ENCODE measurements at regions not wholly inside any gene's neighbourhood (a gene's known extent, or its start where the extent isn't known, plus 50 kb on each side); places are given as distances from the start of the nearest gene placed in this dataset.
"Not testable (repeated sequence)": the region's sequence is repeated elsewhere in the genome, so short reads cannot be mapped to it uniquely, and the experiment has no call there.

DNA sequence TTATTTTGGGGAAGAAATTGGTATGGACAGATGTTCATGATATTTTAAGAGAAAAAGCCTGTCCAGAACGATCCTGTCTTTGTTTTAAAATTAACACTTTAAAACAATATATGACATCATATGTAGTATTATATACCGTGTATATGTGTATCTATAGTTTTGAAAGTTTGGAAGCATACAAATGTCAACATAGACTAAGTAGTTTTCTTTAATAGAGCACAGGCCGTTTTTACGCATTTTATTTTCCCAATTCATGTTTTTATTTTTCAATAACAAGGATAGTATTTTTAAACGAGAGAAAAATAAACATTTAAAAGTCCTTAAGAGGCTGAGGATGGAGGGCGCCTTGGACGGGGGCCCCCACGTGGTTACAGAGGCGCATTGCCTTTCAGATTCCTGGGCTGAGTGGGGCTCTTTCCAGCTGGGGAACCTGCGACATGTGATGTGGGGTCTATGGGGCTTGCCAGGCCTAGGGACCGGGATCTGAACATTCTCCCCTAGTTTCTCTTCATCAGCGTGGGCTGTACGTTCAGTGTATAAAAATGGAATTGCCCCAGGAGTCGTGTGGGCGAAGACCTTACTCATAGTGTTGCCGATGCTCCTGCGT lies 127.8 kb upstream of the ZNF746 start:
- TF ChIP-seq TAF1 (IDR thresholded peaks at IDR 0.05; ENCODE audit: low read depth, low read length) = no peak
- no peak for TF ChIP-seq PAX5 (IDR thresholded peaks at IDR 0.05; ENCODE audit: insufficient read depth, low read length, severe bottlenecking)
- no peak for TF ChIP-seq POLR2AphosphoS5 (IDR thresholded peaks at IDR 0.05; ENCODE audit: low read depth, low read length)
- no peak for TF ChIP-seq POLR2A (IDR thresholded peaks at IDR 0.05; ENCODE audit: low read depth, low read length)
- TF ChIP-seq SPI1 (IDR thresholded peaks at IDR 0.05; ENCODE audit: low read depth, low read length) = no peak
- TF ChIP-seq POU2F2 (IDR thresholded peaks at IDR 0.05; ENCODE audit: low read depth, low read length) = no peak
- DNase-seq (ENCODE audit: insufficient read length, low spot score) (peak; percentile 50), FAIRE-seq (no peak)

DNA sequence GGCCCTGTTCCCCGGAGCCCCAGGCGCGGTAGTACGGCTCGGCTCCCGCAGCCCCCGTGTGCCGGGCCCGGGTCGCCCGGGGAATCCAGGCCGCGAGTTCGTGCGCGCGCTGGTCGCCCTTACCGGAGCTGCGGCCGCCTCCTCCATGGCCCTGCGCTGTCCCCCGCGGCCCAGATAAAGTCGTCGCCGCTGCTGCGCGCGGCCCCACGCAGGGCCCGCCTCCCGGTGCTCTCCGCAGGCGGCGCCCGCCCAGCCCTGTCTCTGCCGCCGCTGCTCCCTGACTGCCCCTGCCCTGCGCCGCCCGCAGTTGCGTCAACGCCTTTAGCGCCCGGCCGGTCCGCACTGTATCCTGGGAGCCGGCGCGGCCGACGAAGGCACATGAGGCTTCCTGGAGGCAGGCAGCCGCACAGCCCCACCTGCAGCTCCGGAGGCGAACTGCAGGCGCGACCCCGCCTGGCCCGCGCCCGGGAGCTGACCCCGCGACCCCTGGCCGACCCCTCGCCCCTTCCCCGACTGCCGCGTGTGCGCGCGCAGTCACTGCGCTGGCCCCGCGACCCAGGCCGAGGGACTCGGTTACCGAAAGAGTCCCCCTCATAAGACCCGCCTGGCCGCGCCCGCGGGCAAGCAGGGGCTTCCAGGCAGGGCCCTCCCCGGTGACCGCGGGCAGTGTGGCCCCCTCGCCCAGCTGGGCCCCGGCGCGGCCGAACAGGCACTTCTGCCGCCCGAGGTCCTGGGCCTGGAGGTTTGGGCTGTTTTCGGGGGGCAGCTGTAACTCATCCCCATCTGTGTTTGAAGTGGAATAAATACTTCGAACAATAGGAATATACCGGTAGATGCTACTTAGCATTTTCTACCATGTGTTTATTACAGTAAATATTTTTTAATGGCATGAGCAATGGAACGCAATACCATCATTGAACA lies 127.1 kb upstream of the ZNF746 start:
- DNase-seq (ENCODE audit: insufficient read length, low spot score) (peak; percentile 86), FAIRE-seq (peak; percentile 91)
- TF ChIP-seq TAF1 (IDR thresholded peaks at IDR 0.05; ENCODE audit: low read depth, low read length) (peak; percentile 57), PAX5 (IDR thresholded peaks at IDR 0.05; ENCODE audit: insufficient read depth, low read length, severe bottlenecking) (peak; percentile 15), POLR2AphosphoS5 (IDR thresholded peaks at IDR 0.05; ENCODE audit: low read depth, low read length) (peak; percentile 75), SPI1 (IDR thresholded peaks at IDR 0.05; ENCODE audit: low read depth, low read length) (no peak), POU2F2 (IDR thresholded peaks at IDR 0.05; ENCODE audit: low read depth, low read length) (no peak), POLR2A (IDR thresholded peaks at IDR 0.05; ENCODE audit: low read depth, low read length) (peak; percentile 81)

DNA sequence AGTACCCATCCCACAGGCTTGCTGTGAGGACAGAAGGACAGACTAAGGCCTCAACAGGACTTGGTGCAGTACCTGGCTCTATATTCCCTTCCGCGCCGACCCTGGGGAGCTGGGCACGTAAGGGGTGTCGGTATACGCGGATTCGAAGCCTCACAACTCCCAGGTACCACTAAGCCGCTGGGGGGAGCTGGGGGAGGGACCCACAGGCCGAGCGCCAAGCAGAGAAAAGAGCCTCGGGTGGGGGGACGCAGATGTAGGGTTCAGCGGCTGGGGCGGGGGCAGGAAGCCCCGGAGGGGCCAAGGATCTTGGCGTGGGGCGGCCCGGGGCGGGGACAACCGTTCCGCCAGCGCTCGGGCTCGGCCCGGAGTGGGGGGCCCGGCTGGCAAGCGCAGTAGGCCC lies 126.4 kb upstream of the ZNF746 start:
- FAIRE-seq (peak; percentile 60), DNase-seq (ENCODE audit: insufficient read length, low spot score) (peak; percentile 30)
- TF ChIP-seq POLR2A (IDR thresholded peaks at IDR 0.05; ENCODE audit: low read depth, low read length) (no peak), POU2F2 (IDR thresholded peaks at IDR 0.05; ENCODE audit: low read depth, low read length) (no peak), SPI1 (IDR thresholded peaks at IDR 0.05; ENCODE audit: low read depth, low read length) (no peak), TAF1 (IDR thresholded peaks at IDR 0.05; ENCODE audit: low read depth, low read length) (no peak), PAX5 (IDR thresholded peaks at IDR 0.05; ENCODE audit: insufficient read depth, low read length, severe bottlenecking) (no peak)

DNA sequence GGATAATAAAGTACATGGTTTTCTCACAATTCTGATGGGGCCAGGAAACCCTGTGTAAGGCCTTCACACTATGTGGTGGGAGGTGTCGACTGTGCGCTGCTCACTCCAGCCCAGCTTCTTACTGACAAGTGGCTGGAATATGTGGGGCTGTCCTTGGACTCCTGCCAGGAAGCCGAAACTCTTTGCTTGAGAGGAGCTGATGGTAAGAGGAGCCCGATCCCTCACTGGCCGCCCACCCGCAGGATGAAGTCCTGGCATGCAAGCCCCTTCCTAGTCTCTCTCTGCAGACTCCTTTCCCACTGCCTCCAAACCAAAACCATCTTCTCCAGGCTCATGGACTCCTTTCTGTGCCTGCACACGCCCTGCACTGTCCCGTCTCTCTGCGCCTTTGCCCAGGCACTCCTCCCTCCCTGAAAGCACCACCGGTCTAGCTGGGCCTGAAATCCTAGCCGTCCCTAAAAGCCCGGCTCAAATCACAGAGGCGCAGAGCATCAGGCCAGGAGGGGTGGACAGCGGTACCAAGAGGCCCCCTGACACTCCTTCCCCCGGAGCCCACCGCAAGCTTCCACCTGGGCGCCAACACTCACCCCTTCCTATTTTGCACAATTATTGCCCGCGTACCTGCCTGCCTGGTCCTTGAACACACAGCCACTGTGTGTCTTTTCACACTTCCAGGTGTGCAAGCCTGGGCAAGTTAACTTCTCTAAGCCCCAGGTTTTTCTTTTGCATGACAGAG lies 125.8 kb upstream of the ZNF746 start:
- not testable (repeated sequence) for FAIRE-seq; DNase-seq (ENCODE audit: insufficient read length, low spot score)

DNA sequence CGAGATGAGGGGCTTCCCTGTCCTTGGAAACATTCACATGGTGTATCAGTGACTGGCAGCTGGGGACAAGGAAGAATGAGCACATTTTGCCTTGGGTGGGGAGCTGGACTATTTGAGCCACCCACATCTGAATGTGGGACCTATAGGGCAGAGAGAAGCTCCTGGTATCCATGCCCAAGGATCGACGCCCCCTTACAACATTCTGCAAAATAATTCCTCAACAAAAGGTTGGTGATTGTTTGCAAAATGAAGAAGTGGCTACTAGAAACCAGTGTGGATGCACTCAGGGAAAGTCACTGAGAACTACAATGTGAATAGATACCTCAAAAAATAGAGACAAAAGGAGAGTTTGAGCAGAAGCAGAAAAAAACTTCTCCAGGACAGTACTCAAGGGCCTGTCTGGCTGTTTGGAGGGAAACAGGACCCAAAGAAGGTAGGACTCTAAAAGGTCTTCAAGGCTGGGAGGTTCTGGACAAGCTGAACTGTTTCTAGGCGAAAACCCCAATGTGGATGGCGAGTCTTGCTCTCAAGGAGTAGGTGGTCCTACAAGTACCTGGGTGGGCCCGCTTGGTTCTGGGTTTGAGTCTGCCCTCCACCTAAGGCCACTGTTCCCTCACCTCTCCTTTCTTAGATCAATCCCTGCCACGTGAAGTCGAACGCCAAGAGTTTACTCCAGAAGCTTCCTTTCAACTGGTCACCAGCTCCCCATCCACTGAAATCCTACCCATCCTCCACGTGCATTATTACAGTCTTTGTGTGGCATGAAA lies 125.0 kb upstream of the ZNF746 start:
- TF ChIP-seq PAX5 (IDR thresholded peaks at IDR 0.05; ENCODE audit: insufficient read depth, low read length, severe bottlenecking) (no peak), SPI1 (IDR thresholded peaks at IDR 0.05; ENCODE audit: low read depth, low read length) (no peak)
- DNase-seq (ENCODE audit: insufficient read length, low spot score) (no peak), FAIRE-seq (no peak)

DNA sequence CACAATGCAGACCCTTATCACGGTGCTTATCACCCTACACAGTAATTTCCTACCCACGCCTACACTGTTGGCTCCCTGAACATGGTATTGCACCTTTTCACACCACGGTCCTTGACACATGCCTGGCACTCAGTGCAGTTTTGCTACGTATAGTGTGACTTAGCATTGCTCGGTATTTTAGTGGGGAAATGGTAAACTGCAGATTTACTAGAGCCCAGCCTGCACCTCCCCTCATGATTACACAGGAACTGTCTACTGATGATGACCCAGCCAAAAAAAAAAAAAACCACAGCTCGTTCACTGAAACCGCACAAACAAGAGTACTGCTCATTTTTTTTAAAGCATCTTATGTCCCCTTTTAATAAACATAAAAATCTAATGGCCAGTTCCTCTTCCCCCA lies 124.2 kb upstream of the ZNF746 start:
- FAIRE-seq (peak; percentile 91), DNase-seq (ENCODE audit: insufficient read length, low spot score) (no peak)

DNA sequence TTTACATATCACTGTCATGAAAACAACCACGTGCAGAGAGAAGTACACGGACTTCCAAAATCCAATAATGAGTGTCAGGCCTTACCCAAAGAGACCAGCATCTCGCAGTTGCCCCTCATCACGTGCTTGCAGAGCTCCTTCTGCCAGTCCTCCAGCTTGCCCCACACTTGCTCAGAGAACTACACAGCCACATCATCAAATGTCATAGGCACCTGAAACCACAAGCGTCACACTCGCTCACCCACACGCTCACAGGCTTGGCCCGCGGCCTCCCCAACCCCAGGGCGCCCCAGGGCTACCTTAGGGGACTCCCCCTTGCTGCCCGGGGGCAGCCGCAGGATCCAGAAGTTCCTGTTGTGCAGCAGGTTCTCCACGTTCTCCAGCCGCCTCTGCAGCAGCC lies 123.4 kb upstream of the ZNF746 start:
- peak; percentile 37 for TF ChIP-seq PAX5 (IDR thresholded peaks at IDR 0.05; ENCODE audit: insufficient read depth, low read length, severe bottlenecking)
- no peak for TF ChIP-seq SPI1 (IDR thresholded peaks at IDR 0.05; ENCODE audit: low read depth, low read length)
- peak; percentile 69 for FAIRE-seq
- DNase-seq (ENCODE audit: insufficient read length, low spot score) = no peak

More for the DNA sequence above, 124.2 kb upstream of the ZNF746 start:
- TF ChIP-seq TAF1 (IDR thresholded peaks at IDR 0.05; ENCODE audit: low read depth, low read length) (no peak), SPI1 (IDR thresholded peaks at IDR 0.05; ENCODE audit: low read depth, low read length) (0 out of 2 replicates have a peak, but pooled peaks have one; percentile 22)

DNA sequence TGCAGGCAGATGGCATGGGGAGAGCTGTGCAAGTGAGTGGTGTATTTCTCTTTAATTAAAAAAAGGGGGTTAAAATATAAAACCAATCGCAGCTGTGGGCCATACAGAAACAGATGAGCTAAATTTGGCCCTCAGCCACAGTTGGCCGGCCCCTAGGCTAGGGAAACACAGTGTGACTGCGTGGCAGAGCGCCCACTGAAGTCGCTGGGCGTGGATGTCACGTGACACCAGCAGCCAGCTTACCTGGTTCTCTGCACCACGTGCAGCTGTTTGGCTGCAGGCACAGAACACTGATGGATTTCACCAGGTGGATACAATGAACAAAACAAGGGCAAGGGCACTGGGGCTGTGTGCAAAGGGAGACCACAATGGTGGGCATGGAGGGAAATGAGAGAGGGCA lies 119.3 kb upstream of the ZNF746 start:
- TF ChIP-seq PAX5 (IDR thresholded peaks at IDR 0.05; ENCODE audit: insufficient read depth, low read length, severe bottlenecking) (no peak), POLR2AphosphoS5 (IDR thresholded peaks at IDR 0.05; ENCODE audit: low read depth, low read length) (no peak), POLR2A (IDR thresholded peaks at IDR 0.05; ENCODE audit: low read depth, low read length) (no peak), POU2F2 (IDR thresholded peaks at IDR 0.05; ENCODE audit: low read depth, low read length) (no peak), SPI1 (IDR thresholded peaks at IDR 0.05; ENCODE audit: low read depth, low read length) (no peak), TAF1 (IDR thresholded peaks at IDR 0.05; ENCODE audit: low read depth, low read length) (no peak)
- FAIRE-seq (no peak), DNase-seq (ENCODE audit: insufficient read length, low spot score) (no peak)

DNA sequence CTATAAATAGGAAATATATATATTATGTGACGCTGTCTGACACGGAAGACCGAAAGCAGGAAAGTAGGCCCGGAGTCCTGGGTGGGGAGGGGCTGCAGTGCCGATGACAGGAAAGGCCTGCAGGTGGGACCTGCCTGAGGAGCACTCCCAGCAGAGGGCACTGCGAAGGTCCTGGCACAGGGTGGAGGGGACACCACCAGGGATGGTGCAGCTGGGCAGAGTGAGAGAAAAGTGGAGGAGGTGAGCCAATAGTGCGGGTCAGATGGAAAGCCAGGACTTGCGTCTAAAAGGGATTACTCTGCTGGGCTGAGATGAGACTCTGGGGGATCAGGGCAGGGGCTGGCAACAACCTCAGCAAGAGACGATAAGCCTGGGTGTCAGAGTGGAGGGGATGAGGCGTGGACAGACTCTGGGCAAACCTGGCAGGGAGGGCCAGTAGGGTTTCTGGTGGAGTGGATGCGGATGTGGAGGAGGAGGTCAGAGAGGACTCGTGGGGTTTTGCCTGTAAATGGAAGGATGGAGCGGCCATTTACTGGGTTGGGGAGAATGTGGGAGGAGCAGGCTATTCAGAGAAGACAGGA lies 118.2 kb upstream of the ZNF746 start:
- TF ChIP-seq POU2F2 (IDR thresholded peaks at IDR 0.05; ENCODE audit: low read depth, low read length) = no peak
- FAIRE-seq (no peak), DNase-seq (ENCODE audit: insufficient read length, low spot score) (no peak)

Data from GM12891 (cell line).